ENCODE measurements at regions not wholly inside any gene's neighbourhood (a gene's known extent, or its start where the extent isn't known, plus 50 kb on each side); places are given as distances from the start of the nearest gene placed in this dataset.
A peak's percentile ranks its signal among the peaks of the same experiment; 100 is the strongest.

GRCh38 chr4:180566492-180566891, 1676.7 kb upstream of the TENM3 start (continued):
- no peak for TF ChIP-seq SIX5 (IDR thresholded peaks at IDR 0.05; ENCODE audit: low read depth, low read length, severe bottlenecking)

GRCh38 chr4:180567080-180567479, 1676.1 kb upstream of the TENM3 start:
- Histone ChIP-seq H4K20me1 (ENCODE audit: control insufficient read depth, insufficient read depth) (no peaks in the 10 kb centered on the region), H3K27me3 (replicated peaks in 1 of 2; ENCODE audit: control insufficient read depth in 2 of 2, insufficient read depth in 2 of 2, low read length in 1 of 2) (no peaks in the 10 kb centered on the region), H2AFZ (ENCODE audit: control insufficient read depth, low read depth, low read length) (no peak overlapping the region), H3K79me2 (ENCODE audit: control insufficient read depth, insufficient read depth, low read length) (no peaks in the 10 kb centered on the region), H3K9ac (ENCODE audit: control insufficient read depth, insufficient read depth, low read length) (no peak overlapping the region), H3K4me3 (no peak overlapping the region), H3K4me1 (ENCODE audit: control insufficient read depth, insufficient read depth, low read length) (no peaks in the 10 kb centered on the region), H3K36me3 (ENCODE audit: control insufficient read depth in 2 of 2, insufficient read depth in 2 of 2, low read length in 1 of 2) (no peaks in the 10 kb centered on the region), H3K27ac (ENCODE audit: control insufficient read depth, insufficient read depth) (no peak overlapping the region), H3K4me2 (ENCODE audit: control insufficient read depth, insufficient read depth) (no peak overlapping the region), H3K9me3 (replicated peaks; ENCODE audit: control insufficient read depth, insufficient read depth, low read length) (no peaks in the 10 kb centered on the region; the same call in 2 of the 3 replicates)
- in situ Hi-C loops (cut with MboI) = no loop called here
- intact Hi-C loops (cut with micrococcal nuclease; ENCODE audit: unreplicated experiment) = no loop called here
- ATAC-seq (no peak), FAIRE-seq (no peak), DNase-seq (ENCODE audit: low read depth, low spot score) (no peak)
- ChIA-PET CTCF (no interaction called here), RAD21 (ENCODE audit: unreplicated experiment) (no interaction called here), SMC1A (ENCODE audit: uncharacterized antibody, unreplicated experiment) (no interaction called here), POLR2A (no interaction called here)
- WGBS (ENCODE audit: insufficient coverage, insufficient replicate concordance, low lambda C conversion rate, missing lambda C conversion rate) = 52% methylated on average over 7 of the region's 7 CpGs
- no TSS peak for BruUV-seq (replicated peaks)
- peak; percentile 86 for TF ChIP-seq BCL3 (IDR thresholded peaks at IDR 0.05; ENCODE audit: borderline replicate concordance, insufficient read depth, low read depth, low read length, poor library complexity, severe bottlenecking)
- TF ChIP-seq BHLHE40 (IDR thresholded peaks at IDR 0.05; ENCODE audit: borderline replicate concordance in 1 of 2, low read depth in 2 of 2, low read length in 1 of 2) = no peak

- H3K4me3 ChIP-seq = no peak overlapping the region
Measured at GRCh38 chr4:180571516-180572055, 1671.6 kb upstream of the TENM3 start.

More at GRCh38 chr4:180571516-180572055, 1671.6 kb upstream of the TENM3 start:
- ChIA-PET RAD21 (ENCODE audit: unreplicated experiment) (no interaction called here), CTCF (no interaction called here), POLR2A (no interaction called here), SMC1A (ENCODE audit: uncharacterized antibody, unreplicated experiment) (no interaction called here)
- Histone ChIP-seq H3K27ac (ENCODE audit: control insufficient read depth, insufficient read depth) (no peak overlapping the region), H3K36me3 (ENCODE audit: control insufficient read depth in 2 of 2, insufficient read depth in 2 of 2, low read length in 1 of 2) (no peaks in the 10 kb centered on the region), H3K4me1 (ENCODE audit: control insufficient read depth, insufficient read depth, low read length) (no peaks in the 10 kb centered on the region), H3K79me2 (ENCODE audit: control insufficient read depth, insufficient read depth, low read length) (no peaks in the 10 kb centered on the region), H3K4me2 (ENCODE audit: control insufficient read depth, insufficient read depth) (no peak overlapping the region), H3K9me3 (replicated peaks; ENCODE audit: control insufficient read depth, insufficient read depth, low read length) (no peaks in the 10 kb centered on the region), H3K9ac (ENCODE audit: control insufficient read depth, insufficient read depth, low read length) (no peak overlapping the region), H2AFZ (ENCODE audit: control insufficient read depth, low read depth, low read length) (no peak overlapping the region), H4K20me1 (ENCODE audit: control insufficient read depth, insufficient read depth) (no peaks in the 10 kb centered on the region), H3K27me3 (replicated peaks in 1 of 2; ENCODE audit: control insufficient read depth in 2 of 2, insufficient read depth in 2 of 2, low read length in 1 of 2) (no peaks in the 10 kb centered on the region)
- BruUV-seq (replicated peaks) = no TSS peak
- 38% methylated on average over 7 of the region's 7 CpGs for WGBS (ENCODE audit: insufficient coverage, insufficient replicate concordance, low lambda C conversion rate, missing lambda C conversion rate)
- ATAC-seq = no peak
- no peak for DNase-seq (ENCODE audit: low read depth, low spot score)
- FAIRE-seq = no peak
- intact Hi-C loops (cut with micrococcal nuclease; ENCODE audit: unreplicated experiment) = no loop called here
- TF ChIP-seq NFXL1 (IDR thresholded peaks at IDR 0.05; ENCODE audit: borderline replicate concordance) (no peak), ZNF274 (IDR thresholded peaks at IDR 0.05; ENCODE audit: insufficient read depth, insufficient read length) (no peak), RCOR1 (conservative IDR thresholded peaks at IDR 0.05; ENCODE audit: low read depth, low read length) (no peak)
- in situ Hi-C loops (cut with MboI) = no loop called here

Measured in GM12878 (cell line).